AG04450 (cell line): ENCODE measurements at regions not wholly inside any gene's neighbourhood (a gene's known extent, or its start where the extent isn't known, plus 50 kb on each side); places are given as distances from the start of the nearest gene placed in this dataset.

Source experiments
- CTCF ChIA-PET: fragments of 300-600, 350-600 bp; formaldehyde crosslinking; extraction: SDS; loops from one replicate; lab custom pipeline; 2022; ENCODE audit warnings: antibody characterized with exemption, inconsistent platforms; lab: Charles Lee
- POLR2A ChIA-PET: fragments of 350-600 bp; formaldehyde crosslinking; extraction: SDS; loops from one replicate; lab custom pipeline; 2021; ENCODE audit warnings: antibody characterized with exemption, inconsistent platforms; lab: Yijun Ruan, JAX
- DNase-seq: peaks from one replicate; pipeline ENCODE4 v3.0.0-alpha.2; 2011; ENCODE audit warnings: low read depth, low spot score
- H3K27ac ChIP-seq: one replicate; pipeline ENCODE4 v1.5.1; 2012; ENCODE audit warnings: low read depth, low read length, control low read depth
- H3K27me3 ChIP-seq: one replicate; pipeline ENCODE4 v1.6.0; 2012; ENCODE audit warnings: low read length; ENCODE audit not compliant: control insufficient read depth, insufficient read depth
- H3K4me3 ChIP-seq: 2 replicates; pipeline ENCODE4 v1.5.1; 2011; ENCODE audit warnings: mild to moderate bottlenecking, low read depth, low read length, control low read depth
- H3K9me3 ChIP-seq: 2 replicates; pipeline ENCODE4 v1.5.1; 2012; ENCODE audit warnings: low read length; ENCODE audit not compliant: control insufficient read depth, insufficient read depth
- TF ChIP-seq, protein P1 (sequence below): IDR thresholded peaks from 2 replicates; pipeline ENCODE4 v1.5.1; 2011; ENCODE audit warnings: low read depth, low read length, control low read depth, inconsistent platforms

- Histone ChIP-seq H3K27ac (no peak overlapping the region), H3K4me3 (no peak overlapping the region), H3K9me3 (no peaks in the 10 kb centered on the region; the same call in 1 of the 2 replicates), H3K27me3 (no peaks in the 10 kb centered on the region)
- no peak for DNase-seq
- POLR2A ChIA-PET, result no interaction called here
- TF ChIP-seq, protein P1, sequence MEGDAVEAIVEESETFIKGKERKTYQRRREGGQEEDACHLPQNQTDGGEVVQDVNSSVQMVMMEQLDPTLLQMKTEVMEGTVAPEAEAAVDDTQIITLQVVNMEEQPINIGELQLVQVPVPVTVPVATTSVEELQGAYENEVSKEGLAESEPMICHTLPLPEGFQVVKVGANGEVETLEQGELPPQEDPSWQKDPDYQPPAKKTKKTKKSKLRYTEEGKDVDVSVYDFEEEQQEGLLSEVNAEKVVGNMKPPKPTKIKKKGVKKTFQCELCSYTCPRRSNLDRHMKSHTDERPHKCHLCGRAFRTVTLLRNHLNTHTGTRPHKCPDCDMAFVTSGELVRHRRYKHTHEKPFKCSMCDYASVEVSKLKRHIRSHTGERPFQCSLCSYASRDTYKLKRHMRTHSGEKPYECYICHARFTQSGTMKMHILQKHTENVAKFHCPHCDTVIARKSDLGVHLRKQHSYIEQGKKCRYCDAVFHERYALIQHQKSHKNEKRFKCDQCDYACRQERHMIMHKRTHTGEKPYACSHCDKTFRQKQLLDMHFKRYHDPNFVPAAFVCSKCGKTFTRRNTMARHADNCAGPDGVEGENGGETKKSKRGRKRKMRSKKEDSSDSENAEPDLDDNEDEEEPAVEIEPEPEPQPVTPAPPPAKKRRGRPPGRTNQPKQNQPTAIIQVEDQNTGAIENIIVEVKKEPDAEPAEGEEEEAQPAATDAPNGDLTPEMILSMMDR, result no peak
- CTCF ChIA-PET, result no interaction called here
Measured at GRCh38 chr5:125874057-125874456, 549.2 kb upstream of the GRAMD2B start.

GRCh38 chr5:125874717-125875116, 548.5 kb upstream of the GRAMD2B start:
- DNase-seq, result no peak
- ChIA-PET CTCF (no interaction called here), POLR2A (no interaction called here)
- Histone ChIP-seq H3K27me3 (no peaks in the 10 kb centered on the region), H3K9me3 (no peaks in the 10 kb centered on the region; the same call in 1 of the 2 replicates), H3K4me3 (no peak overlapping the region), H3K27ac (no peak overlapping the region)
- TF ChIP-seq, protein P1, result no peak

DNA sequence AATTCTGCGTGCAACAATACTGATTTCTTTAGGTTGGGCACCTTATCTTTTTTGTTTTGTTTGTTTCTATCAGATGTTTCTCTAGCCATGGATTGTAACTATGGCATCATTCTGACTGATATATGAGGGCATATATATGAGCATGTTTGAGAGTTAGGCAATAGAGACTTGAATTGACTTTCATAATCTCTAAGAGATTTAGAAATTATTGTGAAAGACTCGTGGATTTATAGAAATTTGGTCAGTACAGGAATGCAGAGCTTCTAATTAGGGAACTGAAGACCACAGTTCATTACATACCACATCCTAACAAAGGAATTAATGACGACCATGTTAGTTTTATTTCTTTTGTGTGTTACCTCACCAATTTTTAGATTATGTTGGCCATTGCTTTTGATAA, 546.0 kb upstream of the GRAMD2B start:
- no peak overlapping the region for H3K4me3 ChIP-seq
- POLR2A ChIA-PET, result no interaction called here
- TF ChIP-seq, protein P1, result no peak
- CTCF ChIA-PET, result no interaction called here
- no peaks in the 10 kb centered on the region for H3K27me3 ChIP-seq
- no peak overlapping the region for H3K27ac ChIP-seq
- no peak for DNase-seq
- H3K9me3 ChIP-seq, result no peaks in the 10 kb centered on the region; the same call in 1 of the 2 replicates

GRCh38 chr5:125882061-125882460, 541.1 kb upstream of the GRAMD2B start:
- ChIA-PET CTCF (no interaction called here), POLR2A (no interaction called here)
- no peaks in the 10 kb centered on the region for H3K27me3 ChIP-seq
- DNase-seq, result no peak
- no peak overlapping the region for H3K27ac ChIP-seq
- TF ChIP-seq, protein P1, result no peak
- no peak overlapping the region for H3K4me3 ChIP-seq
- no peaks in the 10 kb centered on the region for H3K9me3 ChIP-seq

DNA sequence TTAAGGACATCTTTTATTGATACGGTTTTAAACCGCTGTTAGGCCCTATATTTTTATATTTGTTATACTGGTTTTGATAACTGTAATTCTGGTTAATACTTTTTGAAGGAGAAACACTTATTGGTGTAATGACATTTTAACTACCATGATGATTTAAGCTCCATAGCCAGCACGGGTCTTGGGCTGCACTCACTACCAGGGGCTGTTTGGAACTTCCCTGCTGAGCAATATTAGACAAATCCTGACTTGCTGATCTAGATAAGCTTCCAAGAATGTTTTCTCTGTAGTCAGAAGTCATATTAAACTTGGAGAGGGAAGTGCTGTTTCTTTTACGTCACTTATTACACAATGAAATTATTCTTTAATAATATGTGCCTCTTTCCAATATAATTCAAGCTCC, 540.0 kb upstream of the GRAMD2B start:
- ChIA-PET CTCF (interaction anchor here (0.6 kb wide), 1 partner anchor 375 kb away, joined by 4 read pairs; no protein-coding TSS in a partner anchor), POLR2A (no interaction called here)
- no peak for DNase-seq
- Histone ChIP-seq H3K4me3 (no peak overlapping the region), H3K27ac (no peak overlapping the region), H3K9me3 (no peaks in the 10 kb centered on the region), H3K27me3 (no peaks in the 10 kb centered on the region)
- TF ChIP-seq, protein P1, result no peak
